Naive thymus-derived CD4-positive, alpha-beta T cell (primary cell): ENCODE measurements at regions not wholly inside any gene's neighbourhood (a gene's known extent, or its start where the extent isn't known, plus 50 kb on each side); places are given as distances from the start of the nearest gene placed in this dataset.

Experiments used
- ATAC-seq: fragments of 150-1000 bp; cut with Tn5 transposase; 2 replicates; pipeline ENCODE4 v1.10.0; 2021; ENCODE audit warnings: mild to moderate bottlenecking, moderate library complexity
- CTCF ChIA-PET: fragments of 350-600 bp; sonication (Branson Sonifier 250); formaldehyde crosslinking; loops from one replicate; lab custom pipeline; 2021; ENCODE audit warnings: antibody characterized with exemption; lab: Charles Lee
- POLR2A ChIA-PET: fragments of 350-600 bp; sonication (Branson Sonifier 250); formaldehyde crosslinking; loops from one replicate; lab custom pipeline; 2021; ENCODE audit warnings: antibody characterized with exemption, inconsistent platforms; lab: Charles Lee
- DNase-seq, 9 donors: peaks; one replicate each; pipeline versions ENCODE4 v3.0.0 to v3.0.0-alpha.2; 2020 to 2022; ENCODE audit warnings: mixed read lengths in 1 of 9
- H3K27ac ChIP-seq: one replicate; pipeline ENCODE4 v1.7.0; 2013; ENCODE audit warnings: mild to moderate bottlenecking, low read depth, low read length, moderate library complexity
- H3K27me3 ChIP-seq, 2 donors: one replicate each; pipeline ENCODE4 v1.7.0; 2013; ENCODE audit warnings: low read length in 2 of 2, mild to moderate bottlenecking in 2 of 2, moderate library complexity in 2 of 2; ENCODE audit not compliant: control insufficient read depth in 2 of 2, insufficient read depth in 2 of 2
- H3K36me3 ChIP-seq, 3 experiments: 1 replicate in 2 of 3; 2 replicates in 1 of 3; pipeline ENCODE4 v1.7.0; 2013; ENCODE audit warnings: low read length in 3 of 3, mild to moderate bottlenecking in 3 of 3, moderate library complexity in 1 of 3; ENCODE audit not compliant: insufficient read depth in 3 of 3, control insufficient read depth in 2 of 3
- H3K4me1 ChIP-seq, 2 donors: one replicate each; pipeline ENCODE4 v1.7.0; 2013; ENCODE audit warnings: low read length in 2 of 2, mild to moderate bottlenecking in 2 of 2, moderate library complexity in 1 of 2; ENCODE audit not compliant: control insufficient read depth in 2 of 2, insufficient read depth in 2 of 2
- H3K4me3 ChIP-seq: 2 replicates; pipeline ENCODE4 v1.7.0; 2013; ENCODE audit warnings: mild to moderate bottlenecking, low read length
- H3K9me3 ChIP-seq, 3 experiments: 1 replicate in 2 of 3; 2 replicates in 1 of 3; pipeline ENCODE4 v1.7.0; 2013; ENCODE audit warnings: low read length in 3 of 3; ENCODE audit not compliant: control insufficient read depth in 2 of 3
- H3K27ac Mint-ChIP-seq, 9 donors: one replicate each; pipeline ENCODE4 v1.8.0; 2020 to 2022; ENCODE audit warnings: mixed read lengths in 9 of 9, mild to moderate bottlenecking in 8 of 9, moderate library complexity in 5 of 9, inconsistent platforms in 2 of 9
- H3K27me3 Mint-ChIP-seq, 5 donors: one replicate each; pipeline ENCODE4 v1.8.0; 2021 to 2022; ENCODE audit warnings: mixed read lengths in 5 of 5, mild to moderate bottlenecking in 1 of 5
- H3K36me3 Mint-ChIP-seq, 5 donors: one replicate each; pipeline ENCODE4 v1.8.0; 2020 to 2022; ENCODE audit warnings: mixed read lengths in 5 of 5, mild to moderate bottlenecking in 3 of 5, inconsistent platforms in 1 of 5
- H3K4me1 Mint-ChIP-seq, 7 donors: one replicate each; pipeline ENCODE4 v1.8.0; 2020 to 2022; ENCODE audit warnings: mixed read lengths in 7 of 7, mild to moderate bottlenecking in 3 of 7, inconsistent platforms in 1 of 7
- H3K4me3 Mint-ChIP-seq, 10 donors: one replicate each; pipeline ENCODE4 v1.8.0; 2020 to 2022; ENCODE audit warnings: mild to moderate bottlenecking in 10 of 10, mixed read lengths in 10 of 10, moderate library complexity in 6 of 10, inconsistent platforms in 2 of 10
- H3K9me3 Mint-ChIP-seq, 11 donors: one replicate each; pipeline ENCODE4 v1.8.0; 2020 to 2022; ENCODE audit warnings: mixed read lengths in 11 of 11, mild to moderate bottlenecking in 4 of 11, inconsistent platforms in 1 of 11, moderate library complexity in 1 of 11
- intact Hi-C, 2 donors: fragments of 100-400 bp; cut with micrococcal nuclease; formaldehyde crosslinking; loops; one replicate each; pipeline ENCODE4 v1.15.1; 2023

DNA sequence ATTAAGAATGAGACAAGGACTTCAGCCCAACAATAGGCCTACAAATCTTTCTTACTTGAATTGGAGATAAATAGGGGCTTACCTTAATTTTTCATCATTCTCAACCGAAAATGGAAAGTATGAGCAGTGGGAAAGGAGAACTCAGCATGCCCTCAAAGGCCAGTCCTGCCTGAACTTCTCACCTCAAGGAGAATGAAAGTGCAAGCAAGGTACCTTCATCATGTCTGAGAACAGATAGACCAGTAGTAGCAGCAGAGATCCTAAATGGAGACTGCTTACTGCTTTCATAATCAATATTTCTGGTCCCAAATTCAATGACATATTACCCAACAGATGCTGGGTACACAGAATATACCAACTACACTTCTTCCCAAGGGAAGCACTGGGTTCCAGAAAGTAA is 194.0 kb upstream of the SLITRK1 start:
- Mint-ChIP-seq H3K9me3 (no peaks in the 10 kb centered on the region), H3K4me1 (no peaks in the 10 kb centered on the region), H3K27me3 (no peaks in the 10 kb centered on the region), H3K4me3 (no peak overlapping the region), H3K36me3 (no peaks in the 10 kb centered on the region), H3K27ac (no peak overlapping the region)
- Histone ChIP-seq H3K27ac (no peak overlapping the region), H3K4me3 (no peak overlapping the region), H3K27me3 (no peaks in the 10 kb centered on the region), H3K36me3 (no peaks in the 10 kb centered on the region), H3K4me1 (no peaks in the 10 kb centered on the region), H3K9me3 (no peaks in the 10 kb centered on the region)
- ChIA-PET POLR2A (no interaction called here), CTCF (no interaction called here)
- intact Hi-C loops, result no loop called here
- DNase-seq (no peak), ATAC-seq (no peak)

DNA sequence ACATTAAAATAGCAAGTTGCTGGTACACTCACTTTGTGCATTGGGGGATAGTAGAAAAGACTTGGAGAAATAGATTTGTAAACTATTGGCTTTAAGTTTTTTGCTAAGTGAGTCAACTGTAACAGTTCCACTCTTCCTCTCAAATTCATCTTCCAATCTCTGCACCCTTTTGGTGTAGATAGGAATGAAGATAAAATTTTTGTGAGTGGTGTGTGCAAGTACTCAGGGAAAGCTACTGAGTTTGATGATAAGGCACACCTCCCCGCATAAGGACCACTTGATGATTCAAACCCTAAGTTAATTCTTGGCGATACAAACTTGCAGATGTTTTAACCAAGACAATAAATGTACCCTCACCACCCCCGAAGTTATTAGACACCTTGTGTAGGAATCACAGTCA is 168.3 kb upstream of the SLITRK1 start:
- DNase-seq (no peak), ATAC-seq (no peak)
- no peak overlapping the region for H3K27ac Mint-ChIP-seq
- no peaks in the 10 kb centered on the region for H3K27me3 Mint-ChIP-seq
- H3K4me1 Mint-ChIP-seq, result no peaks in the 10 kb centered on the region
- H3K4me3 Mint-ChIP-seq, result no peak overlapping the region
- H3K4me3 ChIP-seq, result no peak overlapping the region
- no peaks in the 10 kb centered on the region for H3K36me3 ChIP-seq
- intact Hi-C loops, result no loop called here
- ChIA-PET CTCF (no interaction called here), POLR2A (no interaction called here)
- H3K36me3 Mint-ChIP-seq, result no peaks in the 10 kb centered on the region
- peaks cover 0 to 4% (median 0%) of the 10 kb centered on the region in 11 donors for H3K9me3 Mint-ChIP-seq
- no peak overlapping the region for H3K27ac ChIP-seq
- no peaks in the 10 kb centered on the region for H3K9me3 ChIP-seq
- no peaks in the 10 kb centered on the region for H3K27me3 ChIP-seq
- H3K4me1 ChIP-seq, result no peaks in the 10 kb centered on the region

DNA sequence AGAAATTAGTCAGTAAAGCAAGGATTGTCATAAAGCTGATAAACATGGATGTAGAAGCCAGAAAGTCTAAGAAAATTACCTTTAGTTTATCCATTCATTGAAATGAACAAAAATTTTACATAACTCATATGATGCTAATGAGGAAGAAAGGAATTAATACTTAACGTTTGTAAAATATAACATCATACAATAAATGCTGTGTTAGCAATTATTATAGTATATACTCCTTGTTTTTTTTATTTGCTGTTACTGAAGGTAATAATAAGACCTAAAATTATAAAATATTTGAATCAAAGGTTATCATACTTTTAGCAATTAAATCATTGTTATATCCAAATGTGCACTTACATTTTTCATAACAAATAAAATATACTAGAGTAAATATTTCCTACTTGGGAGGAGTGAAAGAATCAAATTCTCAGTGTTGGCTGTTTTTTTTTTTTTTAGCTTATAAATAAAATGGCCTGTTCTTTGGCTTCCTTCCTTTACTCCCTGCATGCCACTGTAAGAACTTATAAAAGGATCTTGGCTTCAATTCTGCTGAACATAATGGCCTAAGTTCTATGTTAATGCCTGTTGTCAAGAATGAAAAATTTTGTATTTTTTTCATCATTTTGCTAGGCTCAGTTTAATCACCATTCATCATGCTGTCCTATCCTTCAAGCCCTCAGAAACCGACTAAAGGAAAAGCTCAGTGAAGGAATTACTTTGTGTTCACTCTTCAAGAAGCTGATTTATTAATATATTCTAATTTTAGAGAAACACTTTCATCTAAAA is 167.4 kb upstream of the SLITRK1 start:
- intact Hi-C loops, result no loop called here
- DNase-seq, result no peak
- CTCF ChIA-PET, result no interaction called here

DNA sequence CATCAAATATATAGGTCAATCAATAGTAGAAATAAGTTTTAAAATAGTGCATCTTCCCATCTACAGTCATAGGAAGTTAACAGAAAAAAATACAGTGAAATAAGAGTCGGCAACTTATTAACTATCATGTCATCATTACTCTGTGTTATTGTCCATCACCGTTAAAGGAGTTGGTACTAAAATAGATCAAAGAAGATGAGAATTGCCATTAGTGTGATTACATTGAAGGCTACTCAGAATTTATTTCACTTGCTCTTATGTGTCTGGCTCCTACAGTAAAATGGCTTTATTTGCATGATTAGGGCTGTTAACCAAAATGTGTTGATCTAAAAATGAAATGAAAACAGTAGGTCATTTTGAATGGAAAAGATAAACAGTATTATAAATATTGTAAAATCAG is 162.5 kb upstream of the SLITRK1 start:
- Mint-ChIP-seq H3K27me3 (no peaks in the 10 kb centered on the region), H3K4me1 (no peaks in the 10 kb centered on the region), H3K27ac (no peak overlapping the region), H3K36me3 (no peaks in the 10 kb centered on the region), H3K9me3 (peaks cover 0 to 4% (median 0%) of the 10 kb centered on the region in 11 donors), H3K4me3 (no peak overlapping the region)
- Histone ChIP-seq H3K4me1 (no peaks in the 10 kb centered on the region), H3K27ac (no peak overlapping the region), H3K27me3 (no peaks in the 10 kb centered on the region), H3K36me3 (no peaks in the 10 kb centered on the region), H3K4me3 (no peak overlapping the region), H3K9me3 (no peaks in the 10 kb centered on the region)
- intact Hi-C loops, result no loop called here
- DNase-seq (no peak), ATAC-seq (no peak)
- CTCF ChIA-PET, result no interaction called here
- POLR2A ChIA-PET, result no interaction called here

More for the DNA sequence above, 167.4 kb upstream of the SLITRK1 start:
- Mint-ChIP-seq H3K4me1 (no peaks in the 10 kb centered on the region), H3K36me3 (no peaks in the 10 kb centered on the region), H3K27ac (no peak overlapping the region), H3K27me3 (no peaks in the 10 kb centered on the region), H3K9me3 (peaks cover 0 to 4% (median 0%) of the 10 kb centered on the region in 11 donors), H3K4me3 (no peak overlapping the region)
- Histone ChIP-seq H3K4me3 (no peak overlapping the region), H3K36me3 (no peaks in the 10 kb centered on the region), H3K27me3 (no peaks in the 10 kb centered on the region), H3K9me3 (no peaks in the 10 kb centered on the region), H3K4me1 (no peaks in the 10 kb centered on the region), H3K27ac (no peak overlapping the region)
- no peak for ATAC-seq
- POLR2A ChIA-PET, result no interaction called here

DNA sequence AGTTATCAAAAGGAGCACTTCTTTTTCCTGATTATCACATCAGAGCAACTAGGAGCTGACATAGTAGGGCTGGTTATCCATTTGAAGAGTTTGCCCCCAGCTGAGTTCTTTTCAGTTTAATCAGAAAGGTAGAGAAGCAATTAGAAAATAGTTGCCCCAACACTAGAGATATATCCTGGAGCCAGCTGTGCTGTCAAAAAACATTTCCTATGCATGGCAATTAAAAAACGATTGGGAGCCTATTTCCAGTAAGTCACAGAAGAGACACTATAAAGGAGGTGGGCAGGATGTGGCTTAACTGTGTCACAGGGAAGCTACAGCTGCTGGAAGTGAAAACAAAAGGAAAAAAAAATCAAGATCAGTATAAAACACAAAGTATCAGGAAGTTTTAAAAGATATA is 155.7 kb upstream of the SLITRK1 start:
- no peaks in the 10 kb centered on the region for H3K27me3 Mint-ChIP-seq
- peak overlapping the region in 4 of 9 donors; percentile 0 to 59 (median 8) for H3K27ac Mint-ChIP-seq
- H3K9me3 Mint-ChIP-seq, result peaks cover 0 to 1% (median 0%) of the 10 kb centered on the region in 11 donors
- no peaks in the 10 kb centered on the region for H3K27me3 ChIP-seq
- ChIA-PET CTCF (no interaction called here), POLR2A (no interaction called here)
- H3K9me3 ChIP-seq, result no peaks in the 10 kb centered on the region
- peaks cover 0 to 15% (median 6%) of the 10 kb centered on the region in 7 donors for H3K4me1 Mint-ChIP-seq
- H3K27ac ChIP-seq, result no peak overlapping the region
- no peak overlapping the region for H3K4me3 ChIP-seq
- DNase-seq (peak in 1 of 9 donors; percentile 14), ATAC-seq (no peak)
- no peaks in the 10 kb centered on the region for H3K4me1 ChIP-seq
- intact Hi-C loops, result no loop called here
- H3K4me3 Mint-ChIP-seq, result peak overlapping the region in 3 of 10 donors; percentile 16 to 39 (median 39)
- H3K36me3 ChIP-seq, result no peaks in the 10 kb centered on the region
- no peaks in the 10 kb centered on the region for H3K36me3 Mint-ChIP-seq

DNA sequence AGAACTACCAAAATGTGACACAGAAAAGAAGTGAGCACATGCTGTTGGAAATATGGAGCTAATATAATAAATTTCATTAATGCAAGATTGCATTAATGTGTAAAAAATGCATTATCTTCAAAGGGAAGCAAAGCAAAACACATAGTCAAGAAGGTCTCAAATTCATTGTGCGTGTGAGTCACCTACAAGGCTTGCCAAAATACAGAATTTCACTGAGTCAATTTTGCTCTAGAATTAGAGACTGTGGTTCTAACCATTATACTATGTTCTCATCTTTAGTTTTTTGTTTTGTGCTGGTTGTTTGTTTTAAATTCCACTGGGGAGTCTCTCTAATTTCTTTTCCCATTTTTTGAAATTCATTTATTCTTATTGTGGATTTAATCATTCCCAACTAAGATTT is 149.8 kb upstream of the SLITRK1 start:
- POLR2A ChIA-PET, result no interaction called here

DNA sequence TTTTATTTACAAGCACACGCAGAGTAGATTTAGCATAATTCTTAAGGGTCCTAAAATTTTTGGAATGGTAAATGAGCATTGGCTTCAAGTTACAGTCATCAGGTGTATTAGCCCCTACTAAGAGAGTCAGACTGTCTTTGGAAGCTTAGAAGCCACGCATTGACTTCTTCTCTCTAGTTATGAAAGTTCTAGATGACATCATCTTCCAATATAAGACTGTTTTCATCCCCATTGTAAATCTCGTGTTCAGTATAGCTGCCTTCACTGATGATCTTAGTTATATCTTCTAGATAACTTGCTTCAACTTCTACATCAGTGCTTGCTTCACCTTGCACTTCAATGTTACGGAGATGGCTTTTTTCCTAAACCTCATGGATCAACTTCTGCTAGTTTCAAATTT is 148.8 kb upstream of the SLITRK1 start:
- H3K36me3 ChIP-seq, result no peaks in the 10 kb centered on the region
- ChIA-PET CTCF (no interaction called here), POLR2A (no interaction called here)
- no peaks in the 10 kb centered on the region for H3K9me3 ChIP-seq
- Mint-ChIP-seq H3K9me3 (peaks cover 0 to 5% (median 0%) of the 10 kb centered on the region in 11 donors), H3K4me1 (no peaks in the 10 kb centered on the region), H3K27ac (no peak overlapping the region), H3K4me3 (no peak overlapping the region), H3K36me3 (no peaks in the 10 kb centered on the region), H3K27me3 (no peaks in the 10 kb centered on the region)
- no peaks in the 10 kb centered on the region for H3K4me1 ChIP-seq
- no peak overlapping the region for H3K27ac ChIP-seq
- no peak overlapping the region for H3K4me3 ChIP-seq
- intact Hi-C loops, result no loop called here
- H3K27me3 ChIP-seq, result no peaks in the 10 kb centered on the region
- no peak for DNase-seq
- no peak for ATAC-seq

More for the DNA sequence above, 149.8 kb upstream of the SLITRK1 start:
- Mint-ChIP-seq H3K4me3 (no peak overlapping the region), H3K36me3 (no peaks in the 10 kb centered on the region), H3K9me3 (peaks cover 0 to 5% (median 0%) of the 10 kb centered on the region in 11 donors), H3K27me3 (no peaks in the 10 kb centered on the region), H3K4me1 (peaks cover 0 to 3% (median 0%) of the 10 kb centered on the region in 7 donors), H3K27ac (no peak overlapping the region)
- CTCF ChIA-PET, result no interaction called here
- DNase-seq, result no peak
- no peak overlapping the region for H3K27ac ChIP-seq
- no peaks in the 10 kb centered on the region for H3K4me1 ChIP-seq
- no peaks in the 10 kb centered on the region for H3K27me3 ChIP-seq
- H3K4me3 ChIP-seq, result no peak overlapping the region
- ATAC-seq, result no peak
- no peaks in the 10 kb centered on the region for H3K36me3 ChIP-seq
- intact Hi-C loops, result no loop called here
- no peaks in the 10 kb centered on the region for H3K9me3 ChIP-seq
